ENCODE measurements at regions not wholly inside any gene's neighbourhood (a gene's known extent, or its start where the extent isn't known, plus 50 kb on each side); places are given as distances from the start of the nearest gene placed in this dataset.

- H3K9me3 ChIP-seq (ENCODE audit: low read length): no peaks in the 10 kb centered on the region
- H4K20me1 ChIP-seq (ENCODE audit: insufficient read depth): no peaks in the 10 kb centered on the region
- H3K4me2 ChIP-seq (ENCODE audit: low read length): no peak overlapping the region
- no peaks in the 10 kb centered on the region for H3K36me3 ChIP-seq (ENCODE audit: insufficient read depth, low read length)
- H3K79me2 ChIP-seq (replicated peaks; ENCODE audit: insufficient read depth, low read length): no peaks in the 10 kb centered on the region
- no peak overlapping the region for H3K27ac ChIP-seq (ENCODE audit: low read length)
- H3K9me2 ChIP-seq (ENCODE audit: insufficient read depth, low read length): no peaks in the 10 kb centered on the region
- H3K9ac ChIP-seq (ENCODE audit: low read length): no peak overlapping the region
- TF ChIP-seq RAD21 (conservative IDR thresholded peaks at IDR 0.05): no peak
- no peak for TF ChIP-seq REST (IDR thresholded peaks at IDR 0.05; ENCODE audit: borderline replicate concordance)
- no peak for TF ChIP-seq CTCF (IDR thresholded peaks at IDR 0.05; ENCODE audit: poor library complexity, severe bottlenecking)
- no peak for TF ChIP-seq EZH2 (IDR thresholded peaks at IDR 0.05; ENCODE audit: borderline replicate concordance, insufficient read depth, low read length, poor library complexity, severe bottlenecking)
- TF ChIP-seq MXI1 (conservative IDR thresholded peaks at IDR 0.05; ENCODE audit: poor library complexity, severe bottlenecking): no peak
- H3K27me3 ChIP-seq (ENCODE audit: insufficient read depth, low read depth, low read length): no peaks in the 10 kb centered on the region
- no peaks in the 10 kb centered on the region for H3F3A ChIP-seq (ENCODE audit: insufficient read depth, low read length, poor library complexity, severe bottlenecking)
- H2AFZ ChIP-seq (ENCODE audit: low read depth, low read length): no peak overlapping the region
- no peak overlapping the region for H3K4me3 ChIP-seq (ENCODE audit: low read length)
Measured at GRCh38 chr1:117719004-117719403, 113.2 kb downstream of the TENT5C start.

- no peak overlapping the region for H3K4me2 ChIP-seq (ENCODE audit: low read length)
- H3K4me3 ChIP-seq (ENCODE audit: low read length): no peak overlapping the region
- no peak overlapping the region for H3K9ac ChIP-seq (ENCODE audit: low read length)
- no peaks in the 10 kb centered on the region for H3K27me3 ChIP-seq (ENCODE audit: insufficient read depth, low read depth, low read length)
- H4K20me1 ChIP-seq (ENCODE audit: insufficient read depth): no peaks in the 10 kb centered on the region
- no peaks in the 10 kb centered on the region for H3F3A ChIP-seq (ENCODE audit: insufficient read depth, low read length, poor library complexity, severe bottlenecking)
- H3K79me2 ChIP-seq (replicated peaks; ENCODE audit: insufficient read depth, low read length): no peaks in the 10 kb centered on the region
- TF ChIP-seq TAF1 (IDR thresholded peaks at IDR 0.05; ENCODE audit: low read depth): no peak
- no peak for TF ChIP-seq EP300 (conservative IDR thresholded peaks at IDR 0.05; ENCODE audit: poor library complexity, severe bottlenecking)
- no peak for TF ChIP-seq SMC3 (conservative IDR thresholded peaks at IDR 0.05; ENCODE audit: poor library complexity)
- TF ChIP-seq MXI1 (conservative IDR thresholded peaks at IDR 0.05; ENCODE audit: poor library complexity, severe bottlenecking): no peak
- no peak for TF ChIP-seq REST (IDR thresholded peaks at IDR 0.05; ENCODE audit: borderline replicate concordance)
- TF ChIP-seq CTCF (IDR thresholded peaks at IDR 0.05; ENCODE audit: poor library complexity, severe bottlenecking): no peak
- TF ChIP-seq POLR2AphosphoS5 (IDR thresholded peaks at IDR 0.05): no peak
- no peak for TF ChIP-seq EZH2 (IDR thresholded peaks at IDR 0.05; ENCODE audit: borderline replicate concordance, insufficient read depth, low read length, poor library complexity, severe bottlenecking)
- TF ChIP-seq RAD21 (conservative IDR thresholded peaks at IDR 0.05): no peak
- no peaks in the 10 kb centered on the region for H3K9me2 ChIP-seq (ENCODE audit: insufficient read depth, low read length)
- H2AFZ ChIP-seq (ENCODE audit: low read depth, low read length): no peak overlapping the region
- no peaks in the 10 kb centered on the region for H3K9me3 ChIP-seq (ENCODE audit: low read length)
- no peak overlapping the region for H3K27ac ChIP-seq (ENCODE audit: low read length)
- H3K36me3 ChIP-seq (ENCODE audit: insufficient read depth, low read length): no peaks in the 10 kb centered on the region
Measured at GRCh38 chr1:117732065-117732797, 126.4 kb downstream of the TENT5C start.
